ENCODE measurements at regions not wholly inside any gene's neighbourhood (a gene's known extent, or its start where the extent isn't known, plus 50 kb on each side); places are given as distances from the start of the nearest gene placed in this dataset.

DNA sequence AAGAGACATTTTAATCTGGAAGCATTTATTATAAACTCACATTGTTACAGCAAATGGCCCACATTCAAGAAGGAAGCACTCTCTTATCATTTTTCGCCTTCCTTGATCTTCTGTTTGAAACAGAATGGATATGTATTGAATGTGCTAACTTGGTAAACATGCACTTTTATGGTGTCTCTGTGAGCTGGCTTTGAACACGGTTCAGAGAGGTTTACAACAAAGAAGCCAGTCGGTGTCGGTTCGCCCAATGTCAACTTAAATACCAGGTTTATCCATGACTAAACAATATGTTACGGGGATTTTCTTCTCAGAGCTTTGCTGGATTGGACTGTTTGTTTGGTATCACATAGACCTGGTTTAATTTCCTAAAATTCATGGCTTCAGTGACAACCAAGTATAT lies 226.4 kb downstream of the TGFB2 start:
- WGBS (ENCODE audit: low lambda C conversion rate) = 11% methylated on average over 6 of the region's 6 CpGs
- no peak overlapping the region for H3K27ac ChIP-seq (ENCODE audit: extremely low read length, insufficient read depth, low read length)

DNA sequence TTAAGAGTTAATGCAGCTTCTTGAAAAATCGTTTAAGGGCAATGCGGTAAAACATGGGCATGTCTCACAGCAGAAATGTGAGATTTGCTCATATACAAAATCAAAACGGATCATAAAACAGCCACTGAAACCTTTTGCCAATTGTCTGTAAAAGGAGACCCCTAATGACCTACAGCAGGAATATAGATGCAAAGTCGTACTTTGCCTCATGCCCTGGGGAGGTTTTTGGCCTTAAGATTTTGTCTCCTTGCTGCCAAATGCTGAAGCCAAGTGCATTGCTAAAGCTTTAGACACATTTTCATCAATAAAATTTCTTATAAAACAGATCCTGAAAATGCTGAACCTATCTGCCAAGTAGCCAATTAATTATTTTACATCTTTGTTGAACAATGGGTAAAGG lies 226.9 kb downstream of the TGFB2 start:
- no TSS peak for BruUV-seq (replicated peaks)
- H3K4me1 ChIP-seq (ENCODE audit: insufficient read depth, low read length) = no peaks in the 10 kb centered on the region
- H4K20me1 ChIP-seq (ENCODE audit: insufficient read depth, low read length) = no peaks in the 10 kb centered on the region
- H3K9me3 ChIP-seq (ENCODE audit: low read length) = no peaks in the 10 kb centered on the region
- intact Hi-C loops (cut with micrococcal nuclease; ENCODE audit: unreplicated experiment) = no loop called here
- in situ Hi-C loops (cut with HindIII; ENCODE audit: extremely low pct_ligation_motif_present, low pct_unique_long_range_greater_than_20kb) = no loop called here
- DNase-seq (ENCODE audit: low spot score) (no peak), ATAC-seq (no peak), FAIRE-seq (no peak)
- no peak overlapping the region for H3K9ac ChIP-seq (ENCODE audit: insufficient read depth, low read depth, low read length)
- POLR2A ChIA-PET = no interaction called here
- WGBS (ENCODE audit: low lambda C conversion rate) = 31% methylated on average over 4 of the region's 4 CpGs
- no peak overlapping the region for H3K4me2 ChIP-seq (ENCODE audit: low read depth, low read length)
- CTCF ChIA-PET (ENCODE audit: low intra/inter-chr PET ratio, low total read pairs) = no interaction called here
- H3K27me3 ChIP-seq (ENCODE audit: control insufficient read depth in 1 of 2, insufficient read depth in 2 of 2, low read length in 2 of 2) = no peaks in the 10 kb centered on the region
- no peak for TF ChIP-seq SIX1 (CRISPR knock-in tag; IDR thresholded peaks at IDR 0.05; ENCODE audit: borderline replicate concordance)
- TF ChIP-seq TSC22D2 (CRISPR knock-in tag; IDR thresholded peaks at IDR 0.05; ENCODE audit: borderline replicate concordance) = no peak
- TF ChIP-seq RBAK (CRISPR knock-in tag; IDR thresholded peaks at IDR 0.05) = no peak
- no peak for TF ChIP-seq RFX3 (CRISPR knock-in tag; IDR thresholded peaks at IDR 0.05)
- H2AFZ ChIP-seq (ENCODE audit: low read length) = no peak overlapping the region
- no peak overlapping the region for H3K27ac ChIP-seq (ENCODE audit: extremely low read length, insufficient read depth, low read length)
- H3K36me3 ChIP-seq (replicated peaks in 1 of 2; ENCODE audit: control insufficient read depth in 1 of 2, insufficient read depth in 2 of 2, low read length in 2 of 2) = no peaks in the 10 kb centered on the region
- H3K4me3 ChIP-seq (replicated peaks in 1 of 3; ENCODE audit: insufficient read depth in 1 of 3, low read depth in 2 of 3, low read length in 3 of 3) = no peak overlapping the region
- H3K79me2 ChIP-seq (ENCODE audit: insufficient read depth, low read length) = no peaks in the 10 kb centered on the region

More for the DNA sequence above, 226.4 kb downstream of the TGFB2 start:
- H3K4me2 ChIP-seq (ENCODE audit: low read depth, low read length) = no peak overlapping the region
- ATAC-seq (no peak), DNase-seq (ENCODE audit: low spot score) (no peak), FAIRE-seq (no peak)
- CTCF ChIA-PET (ENCODE audit: low intra/inter-chr PET ratio, low total read pairs) = no interaction called here
- in situ Hi-C loops (cut with HindIII; ENCODE audit: extremely low pct_ligation_motif_present, low pct_unique_long_range_greater_than_20kb) = no loop called here
- no TSS peak for BruUV-seq (replicated peaks)
- H3K79me2 ChIP-seq (ENCODE audit: insufficient read depth, low read length) = no peaks in the 10 kb centered on the region
- no peaks in the 10 kb centered on the region for H3K9me3 ChIP-seq (ENCODE audit: low read length)
- no peaks in the 10 kb centered on the region for H3K4me1 ChIP-seq (ENCODE audit: insufficient read depth, low read length)
- no peak for TF ChIP-seq HOXA9 (CRISPR knock-in tag; IDR thresholded peaks at IDR 0.05; ENCODE audit: borderline replicate concordance)
- TF ChIP-seq RBM39 (IDR thresholded peaks at IDR 0.05; ENCODE audit: low read depth, low read length, poor library complexity, severe bottlenecking) = no peak
- H3K36me3 ChIP-seq (replicated peaks in 1 of 2; ENCODE audit: control insufficient read depth in 1 of 2, insufficient read depth in 2 of 2, low read length in 2 of 2) = no peaks in the 10 kb centered on the region
- intact Hi-C loops (cut with micrococcal nuclease; ENCODE audit: unreplicated experiment) = no loop called here
- no peak overlapping the region for H3K9ac ChIP-seq (ENCODE audit: insufficient read depth, low read depth, low read length)
- H3K4me3 ChIP-seq (replicated peaks in 1 of 3; ENCODE audit: insufficient read depth in 1 of 3, low read depth in 2 of 3, low read length in 3 of 3) = no peak overlapping the region
- no peaks in the 10 kb centered on the region for H4K20me1 ChIP-seq (ENCODE audit: insufficient read depth, low read length)
- POLR2A ChIA-PET = no interaction called here
- H2AFZ ChIP-seq (ENCODE audit: low read length) = no peak overlapping the region
- H3K27me3 ChIP-seq (ENCODE audit: control insufficient read depth in 1 of 2, insufficient read depth in 2 of 2, low read length in 2 of 2) = no peaks in the 10 kb centered on the region

Data from HepG2 (cell line).